CD4-positive, alpha-beta T cell (primary cell): ENCODE measurements at regions not wholly inside any gene's neighbourhood (a gene's known extent, or its start where the extent isn't known, plus 50 kb on each side); places are given as distances from the start of the nearest gene placed in this dataset.

Experiments
- ATAC-seq: fragments of 200-7000 bp; cut with Tn5 transposase; one replicate; pipeline ENCODE4 v1.10.0; 2022; ENCODE audit warnings: mild to moderate bottlenecking; ENCODE audit not compliant: poor library complexity
- CTCF ChIA-PET: fragments of 350-600 bp; sonication (Branson Sonifier 250); formaldehyde crosslinking; loops from one replicate; lab custom pipeline; 2021; ENCODE audit warnings: antibody characterized with exemption, inconsistent platforms; lab: Charles Lee
- POLR2A ChIA-PET: fragments of 350-600 bp; sonication (Branson Sonifier 250); formaldehyde crosslinking; loops from one replicate; lab custom pipeline; 2021; ENCODE audit warnings: antibody characterized with exemption, inconsistent platforms; lab: Charles Lee
- DNase-seq, 14 experiments: peaks; one replicate each; pipeline ENCODE4 v3.0.0-alpha.2; 2013 to 2020; ENCODE audit warnings: mixed read lengths in 2 of 14
- H3K27ac ChIP-seq, 2 donors: one replicate each; pipeline versions ENCODE4 v1.5.1 to v1.7.0; 2013; ENCODE audit warnings: low read length in 2 of 2, low read depth in 1 of 2, mild to moderate bottlenecking in 1 of 2
- H3K27me3 ChIP-seq, 2 experiments: 1 replicate in 1 of 2; 2 replicates in 1 of 2; pipeline versions ENCODE4 v1.6.1 to v1.7.0; 2013; ENCODE audit warnings: low read length in 2 of 2, control low read depth in 1 of 2, mild to moderate bottlenecking in 1 of 2, moderate library complexity in 1 of 2; ENCODE audit not compliant: insufficient read depth in 2 of 2, control insufficient read depth in 1 of 2
- H3K36me3 ChIP-seq: one replicate; pipeline ENCODE4 v1.6.1; 2013; ENCODE audit warnings: low read length, control low read depth; ENCODE audit not compliant: insufficient read depth
- H3K4me1 ChIP-seq: one replicate; pipeline ENCODE4 v1.6.1; 2013; ENCODE audit warnings: low read length, control low read depth; ENCODE audit not compliant: insufficient read depth
- H3K4me3 ChIP-seq: one replicate; pipeline ENCODE4 v1.5.1; 2013; ENCODE audit warnings: mild to moderate bottlenecking, low read length, moderate library complexity
- H3K9me3 ChIP-seq, 2 experiments: 1 replicate in 1 of 2; 2 replicates in 1 of 2; pipeline versions ENCODE4 v1.6.1 to v1.7.0; 2013; ENCODE audit warnings: low read length in 2 of 2, mild to moderate bottlenecking in 2 of 2, control low read depth in 1 of 2, moderate library complexity in 1 of 2; ENCODE audit not compliant: control insufficient read depth in 1 of 2, insufficient read depth in 1 of 2
- H3K27ac Mint-ChIP-seq: one replicate; pipeline ENCODE4 v1.8.0; 2020; ENCODE audit warnings: mixed read lengths
- H3K27me3 Mint-ChIP-seq: one replicate; pipeline ENCODE4 v1.8.0; 2021; ENCODE audit warnings: mixed read lengths
- H3K36me3 Mint-ChIP-seq: one replicate; pipeline ENCODE4 v1.8.0; 2021; ENCODE audit warnings: low read depth, mixed read lengths
- H3K4me1 Mint-ChIP-seq: one replicate; pipeline ENCODE4 v1.8.0; 2021; ENCODE audit warnings: low read depth, mixed read lengths
- H3K4me3 Mint-ChIP-seq: one replicate; pipeline ENCODE4 v1.8.0; 2020; ENCODE audit warnings: mild to moderate bottlenecking, mixed read lengths
- H3K9me3 Mint-ChIP-seq: one replicate; pipeline ENCODE4 v1.8.0; 2020; ENCODE audit warnings: mixed read lengths
- CTCF ChIP-seq: fragments of 200-600 bp; IDR thresholded peaks from one replicate; pipeline ENCODE4 v1.8.0; 2022; ENCODE audit warnings: antibody characterized with exemption, mild to moderate bottlenecking
- intact Hi-C, 2 experiments: fragments of 100-400 bp; cut with DNase I in 1 of 2; cut with micrococcal nuclease in 1 of 2; formaldehyde crosslinking; loops; one replicate each; pipeline versions ENCODE4 v1.15.1 to v1.9.0; 2023 to 2025; cut with DNase I, micrococcal nuclease

- H3K4me3 Mint-ChIP-seq: no peak overlapping the region
- peaks cover 10% of the 10 kb centered on the region for H3K9me3 Mint-ChIP-seq
- H3K27ac Mint-ChIP-seq: no peak overlapping the region
- Histone ChIP-seq H3K4me1 (no peaks in the 10 kb centered on the region), H3K27ac (no peak overlapping the region), H3K27me3 (no peaks in the 10 kb centered on the region), H3K9me3 (peaks cover 0 to 3% of the 10 kb centered on the region in 2 experiments), H3K36me3 (no peaks in the 10 kb centered on the region), H3K4me3 (no peak overlapping the region)
- no peaks in the 10 kb centered on the region for H3K36me3 Mint-ChIP-seq
- TF ChIP-seq CTCF: no peak
- ChIA-PET CTCF (no interaction called here), POLR2A (no interaction called here)
- intact Hi-C loops: no loop called here
- H3K4me1 Mint-ChIP-seq: no peaks in the 10 kb centered on the region
- DNase-seq (no peak), ATAC-seq (no peak)
- H3K27me3 Mint-ChIP-seq: no peaks in the 10 kb centered on the region
These were observed 258.9 kb downstream of the SPANXN1 start for GRCh38 chrX:145506214-145506613.

DNA sequence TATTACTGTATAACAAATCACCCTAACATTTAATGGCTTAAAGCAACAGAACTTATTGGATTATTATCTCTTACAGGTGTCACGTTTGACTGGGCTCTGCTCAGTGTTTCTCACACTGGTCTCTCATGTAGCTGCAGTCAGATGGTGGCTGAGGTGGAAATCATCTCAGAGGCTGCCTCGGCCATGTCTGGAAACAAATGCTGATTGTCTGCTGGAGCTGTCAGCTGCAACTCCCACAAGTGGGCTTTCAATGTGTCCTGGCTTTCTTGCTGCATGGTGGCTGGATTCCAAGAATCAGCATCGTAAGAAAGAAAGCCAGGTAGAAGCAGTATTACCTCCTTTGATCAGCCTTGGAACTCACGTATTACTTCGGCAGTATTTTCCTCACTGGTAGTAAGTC lies 277.6 kb downstream of the SPANXN1 start:
- CTCF ChIA-PET: no interaction called here
- no peak overlapping the region for H3K4me3 Mint-ChIP-seq
- Histone ChIP-seq H3K4me1 (no peaks in the 10 kb centered on the region), H3K4me3 (no peak overlapping the region), H3K27ac (no peak overlapping the region), H3K27me3 (no peaks in the 10 kb centered on the region), H3K9me3 (peaks cover 0 to 3% of the 10 kb centered on the region in 2 experiments), H3K36me3 (no peaks in the 10 kb centered on the region)
- intact Hi-C loops: no loop called here
- H3K27me3 Mint-ChIP-seq: no peaks in the 10 kb centered on the region
- no peak for TF ChIP-seq CTCF
- H3K36me3 Mint-ChIP-seq: no peaks in the 10 kb centered on the region
- no peaks in the 10 kb centered on the region for H3K9me3 Mint-ChIP-seq
- DNase-seq (no peak), ATAC-seq (no peak)
- POLR2A ChIA-PET: no interaction called here
- H3K4me1 Mint-ChIP-seq: no peaks in the 10 kb centered on the region
- H3K27ac Mint-ChIP-seq: no peak overlapping the region

DNA sequence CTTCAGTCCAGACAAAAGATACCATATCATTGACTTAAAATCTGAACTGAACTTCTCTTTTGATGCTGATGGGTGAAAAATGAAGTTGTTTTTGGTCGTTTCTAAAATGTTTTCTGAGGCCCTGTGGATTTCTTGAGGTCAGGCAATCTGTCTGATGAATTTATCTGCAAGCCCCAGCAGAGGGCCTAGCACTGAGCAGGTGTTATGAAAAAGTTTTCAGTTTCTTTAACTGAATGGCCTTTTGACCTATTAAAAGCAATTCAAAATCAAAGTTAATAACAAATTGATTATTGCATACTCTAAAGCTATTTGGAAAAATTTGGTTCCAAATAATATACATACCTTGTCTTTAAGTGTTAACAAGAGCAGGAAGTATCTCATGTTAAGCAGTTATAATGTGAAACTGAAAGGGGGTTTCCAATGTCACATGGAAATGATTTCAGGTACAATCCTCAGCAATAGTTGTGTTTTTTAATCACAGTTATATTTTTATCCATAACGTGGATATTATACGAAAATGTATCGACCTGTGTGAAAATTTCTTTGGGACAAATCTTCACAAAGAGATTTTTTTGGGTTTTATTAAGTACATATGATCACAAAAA lies 285.0 kb downstream of the SPANXN1 start:
- H3K27me3 Mint-ChIP-seq: no peaks in the 10 kb centered on the region
- H3K36me3 ChIP-seq: no peaks in the 10 kb centered on the region
- no peaks in the 10 kb centered on the region for H3K4me1 ChIP-seq
- DNase-seq: no peak
- intact Hi-C loops: no loop called here
- no peaks in the 10 kb centered on the region for H3K27me3 ChIP-seq
- no peaks in the 10 kb centered on the region for H3K9me3 ChIP-seq
- H3K27ac ChIP-seq: no peak overlapping the region
- TF ChIP-seq CTCF: no peak
- POLR2A ChIA-PET: no interaction called here
- no peaks in the 10 kb centered on the region for H3K36me3 Mint-ChIP-seq
- H3K9me3 Mint-ChIP-seq: no peaks in the 10 kb centered on the region
- no peaks in the 10 kb centered on the region for H3K4me1 Mint-ChIP-seq
- H3K4me3 ChIP-seq: no peak overlapping the region
- no peak for ATAC-seq
- no peak overlapping the region for H3K4me3 Mint-ChIP-seq
- CTCF ChIA-PET: no interaction called here
- no peak overlapping the region for H3K27ac Mint-ChIP-seq
